Mammary epithelial cell (primary cell): ENCODE measurements at regions not wholly inside any gene's neighbourhood (a gene's known extent, or its start where the extent isn't known, plus 50 kb on each side); places are given as distances from the start of the nearest gene placed in this dataset.
A peak's percentile ranks its signal among the peaks of the same experiment; 100 is the strongest.

Source experiments
- EZH2 ChIP-seq: IDR thresholded peaks from 2 replicates; pipeline ENCODE4 v1.6.1; 2012; ENCODE audit warnings: low read length, inconsistent platforms, borderline replicate concordance
- TF ChIP-seq, protein P1 (sequence below), 2 donors: IDR thresholded peaks in 1 of 2; conservative IDR thresholded peaks in 1 of 2; 2 replicates each; pipeline ENCODE4 v1.5.1; 2011 to 2012; ENCODE audit warnings: inconsistent platforms in 2 of 2, low read length in 2 of 2, mild to moderate bottlenecking in 2 of 2, control low read depth in 1 of 2, low read depth in 1 of 2; ENCODE audit not compliant: insufficient read depth in 1 of 2; ENCODE audit errors: extremely low read depth in 1 of 2

DNA sequence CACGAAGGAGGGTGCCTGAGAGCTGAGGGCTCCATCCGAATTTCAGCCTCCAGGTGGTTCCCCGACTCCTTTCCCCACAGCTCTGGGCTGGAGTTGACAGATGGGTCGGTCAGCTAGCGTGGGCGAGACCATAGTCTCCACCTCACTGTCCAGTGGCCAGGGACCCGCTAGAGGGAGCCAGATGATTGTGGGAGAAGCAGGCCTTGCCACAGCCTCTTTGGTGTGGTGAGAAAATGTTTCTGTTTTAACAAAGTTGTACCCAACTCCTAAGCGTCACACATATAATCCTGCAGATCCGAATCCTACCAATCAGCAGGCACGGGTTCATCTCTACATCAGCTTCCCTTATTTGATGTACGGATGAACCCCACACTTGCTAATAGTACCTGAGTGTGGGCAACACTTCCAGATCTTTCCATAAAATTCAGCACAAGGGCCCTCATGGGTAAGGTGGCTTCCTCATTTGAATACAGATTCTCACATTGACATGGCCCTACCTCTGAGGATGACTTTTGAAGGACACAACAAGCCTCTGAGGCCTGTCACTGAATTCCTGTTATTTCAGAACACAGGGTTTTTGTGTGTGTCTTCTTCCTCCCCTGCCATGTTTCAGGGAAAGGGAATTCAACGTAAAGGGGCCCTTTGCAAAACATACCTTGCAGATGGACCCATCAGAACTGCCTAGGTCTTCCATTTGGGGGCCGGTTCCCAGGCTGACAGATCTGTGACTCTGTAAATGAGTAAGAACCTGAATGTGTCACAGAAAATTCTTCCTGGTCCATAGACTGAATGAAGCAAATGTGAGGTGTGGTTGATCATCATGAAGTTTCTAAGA lies 103.2 kb upstream of the DUSP22 start:
- TF ChIP-seq, protein P1, sequence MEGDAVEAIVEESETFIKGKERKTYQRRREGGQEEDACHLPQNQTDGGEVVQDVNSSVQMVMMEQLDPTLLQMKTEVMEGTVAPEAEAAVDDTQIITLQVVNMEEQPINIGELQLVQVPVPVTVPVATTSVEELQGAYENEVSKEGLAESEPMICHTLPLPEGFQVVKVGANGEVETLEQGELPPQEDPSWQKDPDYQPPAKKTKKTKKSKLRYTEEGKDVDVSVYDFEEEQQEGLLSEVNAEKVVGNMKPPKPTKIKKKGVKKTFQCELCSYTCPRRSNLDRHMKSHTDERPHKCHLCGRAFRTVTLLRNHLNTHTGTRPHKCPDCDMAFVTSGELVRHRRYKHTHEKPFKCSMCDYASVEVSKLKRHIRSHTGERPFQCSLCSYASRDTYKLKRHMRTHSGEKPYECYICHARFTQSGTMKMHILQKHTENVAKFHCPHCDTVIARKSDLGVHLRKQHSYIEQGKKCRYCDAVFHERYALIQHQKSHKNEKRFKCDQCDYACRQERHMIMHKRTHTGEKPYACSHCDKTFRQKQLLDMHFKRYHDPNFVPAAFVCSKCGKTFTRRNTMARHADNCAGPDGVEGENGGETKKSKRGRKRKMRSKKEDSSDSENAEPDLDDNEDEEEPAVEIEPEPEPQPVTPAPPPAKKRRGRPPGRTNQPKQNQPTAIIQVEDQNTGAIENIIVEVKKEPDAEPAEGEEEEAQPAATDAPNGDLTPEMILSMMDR (conservative IDR thresholded peaks at IDR 0.05 in 1 of 2, IDR thresholded peaks at IDR 0.05 in 1 of 2; ENCODE audit: extremely low read depth in 1 of 2, insufficient read depth in 1 of 2, low read depth in 1 of 2, low read length in 2 of 2), result peak; percentile 75 to 97
- TF ChIP-seq EZH2, result no peak
